ENCODE measurements at regions not wholly inside any gene's neighbourhood (a gene's known extent, or its start where the extent isn't known, plus 50 kb on each side); places are given as distances from the start of the nearest gene placed in this dataset.

GRCh38 chr1:207221934-207222351, 99.5 kb upstream of the CD55 start:
- H3K27ac ChIP-seq, result no peak overlapping the region
- H3K9me3 ChIP-seq, result no peaks in the 10 kb centered on the region
- TF ChIP-seq, protein P1, sequence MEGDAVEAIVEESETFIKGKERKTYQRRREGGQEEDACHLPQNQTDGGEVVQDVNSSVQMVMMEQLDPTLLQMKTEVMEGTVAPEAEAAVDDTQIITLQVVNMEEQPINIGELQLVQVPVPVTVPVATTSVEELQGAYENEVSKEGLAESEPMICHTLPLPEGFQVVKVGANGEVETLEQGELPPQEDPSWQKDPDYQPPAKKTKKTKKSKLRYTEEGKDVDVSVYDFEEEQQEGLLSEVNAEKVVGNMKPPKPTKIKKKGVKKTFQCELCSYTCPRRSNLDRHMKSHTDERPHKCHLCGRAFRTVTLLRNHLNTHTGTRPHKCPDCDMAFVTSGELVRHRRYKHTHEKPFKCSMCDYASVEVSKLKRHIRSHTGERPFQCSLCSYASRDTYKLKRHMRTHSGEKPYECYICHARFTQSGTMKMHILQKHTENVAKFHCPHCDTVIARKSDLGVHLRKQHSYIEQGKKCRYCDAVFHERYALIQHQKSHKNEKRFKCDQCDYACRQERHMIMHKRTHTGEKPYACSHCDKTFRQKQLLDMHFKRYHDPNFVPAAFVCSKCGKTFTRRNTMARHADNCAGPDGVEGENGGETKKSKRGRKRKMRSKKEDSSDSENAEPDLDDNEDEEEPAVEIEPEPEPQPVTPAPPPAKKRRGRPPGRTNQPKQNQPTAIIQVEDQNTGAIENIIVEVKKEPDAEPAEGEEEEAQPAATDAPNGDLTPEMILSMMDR (IDR thresholded peaks at IDR 0.05), result no peak
- TF ChIP-seq POLR2A (IDR thresholded peaks at IDR 0.05), result no peak
- intact Hi-C loops (cut with DNase I), result no loop called here
- ATAC-seq, result no peak
- no peaks in the 10 kb centered on the region for H3K36me3 ChIP-seq
- H3K4me1 ChIP-seq, result no peaks in the 10 kb centered on the region
- H3K4me3 ChIP-seq, result no peak overlapping the region
- H3K27me3 ChIP-seq, result no peaks in the 10 kb centered on the region
- DNase-seq, result no peak

DNA sequence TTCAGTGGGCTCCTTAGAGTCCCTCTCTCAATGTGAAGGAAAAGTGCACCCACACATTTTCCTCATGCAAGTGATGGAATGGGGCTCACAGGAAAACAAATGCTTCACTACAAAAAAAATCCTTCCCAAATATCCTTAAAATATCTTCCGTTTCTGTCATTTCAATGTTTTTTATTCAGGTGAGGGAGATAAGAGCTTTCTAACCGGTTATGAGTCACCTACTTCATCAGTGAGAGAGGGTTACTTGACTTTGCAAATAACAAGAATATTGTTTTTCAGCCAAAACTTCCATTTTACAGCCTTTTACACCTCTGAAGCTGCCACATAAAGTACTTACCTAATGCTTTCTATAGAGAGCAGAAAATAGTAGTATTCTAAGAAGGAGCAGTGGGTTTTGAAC, 98.3 kb upstream of the CD55 start:
- 80% methylated on average over 2 of the region's 2 CpGs for WGBS (ENCODE audit: insufficient coverage, low coverage, low lambda C conversion rate, missing lambda C conversion rate)
- Histone ChIP-seq H3K36me3 (no peaks in the 10 kb centered on the region), H3K4me3 (no peak overlapping the region), H3K27ac (no peak overlapping the region), H3K27me3 (no peaks in the 10 kb centered on the region), H3K9me3 (no peaks in the 10 kb centered on the region), H3K4me1 (no peaks in the 10 kb centered on the region)
- intact Hi-C loops (cut with DNase I), result no loop called here
- DNase-seq (no peak), ATAC-seq (no peak)
- TF ChIP-seq POLR2A (IDR thresholded peaks at IDR 0.05), result no peak
- TF ChIP-seq, protein P1 (IDR thresholded peaks at IDR 0.05), result no peak

DNA sequence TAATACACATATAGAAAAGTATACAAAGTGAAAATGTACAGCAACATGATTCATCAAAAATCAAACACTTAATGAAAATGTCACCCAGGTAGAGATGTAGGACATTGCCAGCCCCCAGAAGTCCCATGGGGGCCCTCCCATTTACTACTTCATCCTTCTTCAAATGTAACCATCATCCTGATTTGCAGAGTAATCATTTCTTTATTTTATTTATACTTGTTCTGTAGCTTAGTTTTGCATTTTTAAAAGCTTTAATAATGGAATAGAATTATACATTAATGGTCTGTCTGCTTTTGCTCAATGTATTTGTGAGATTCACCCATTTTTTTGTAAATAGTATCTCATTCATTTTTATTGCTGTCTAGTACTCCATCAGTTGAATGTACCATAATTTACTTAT, 96.8 kb upstream of the CD55 start:
- intact Hi-C loops (cut with DNase I), result no loop called here
- ATAC-seq, result no peak
- Histone ChIP-seq H3K9me3 (no peaks in the 10 kb centered on the region), H3K27me3 (no peaks in the 10 kb centered on the region), H3K4me1 (no peaks in the 10 kb centered on the region), H3K27ac (no peak overlapping the region), H3K4me3 (no peak overlapping the region), H3K36me3 (no peaks in the 10 kb centered on the region)
- no peak for DNase-seq
- TF ChIP-seq POLR2A (IDR thresholded peaks at IDR 0.05), result no peak
- TF ChIP-seq, protein P1 (IDR thresholded peaks at IDR 0.05), result no peak

GRCh38 chr1:207227131-207227630, 94.3 kb upstream of the CD55 start:
- 65% methylated on average over 2 of the region's 2 CpGs for WGBS (ENCODE audit: insufficient coverage, low coverage, low lambda C conversion rate, missing lambda C conversion rate)
- Histone ChIP-seq H3K4me1 (no peaks in the 10 kb centered on the region), H3K36me3 (no peaks in the 10 kb centered on the region), H3K4me3 (no peak overlapping the region), H3K9me3 (no peaks in the 10 kb centered on the region), H3K27me3 (no peaks in the 10 kb centered on the region), H3K27ac (no peak overlapping the region)
- intact Hi-C loops (cut with DNase I), result no loop called here
- TF ChIP-seq POLR2A (IDR thresholded peaks at IDR 0.05), result no peak
- TF ChIP-seq, protein P1 (IDR thresholded peaks at IDR 0.05), result no peak
- no peak for ATAC-seq
- DNase-seq, result no peak

DNA sequence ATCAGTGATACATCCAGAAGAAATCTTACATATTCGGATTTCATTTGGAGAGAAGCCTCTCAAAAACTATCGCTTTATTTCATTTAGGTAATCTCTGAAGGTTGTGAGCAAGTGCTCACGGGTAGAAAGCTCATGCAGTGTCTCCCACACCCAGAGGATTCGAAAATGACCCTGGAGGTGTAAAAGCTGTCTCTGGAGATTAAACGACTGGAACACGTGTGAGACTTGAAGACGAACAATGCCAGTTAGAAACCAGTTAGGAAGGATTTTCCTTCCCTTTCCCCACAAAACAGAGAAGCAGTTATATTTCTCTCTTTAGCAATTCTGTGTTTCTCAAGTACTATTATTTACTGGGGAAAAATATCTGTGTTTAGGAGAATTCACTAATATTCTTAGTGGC, 92.5 kb upstream of the CD55 start:
- Histone ChIP-seq H3K9me3 (no peaks in the 10 kb centered on the region), H3K4me3 (no peak overlapping the region), H3K27ac (no peak overlapping the region), H3K4me1 (no peaks in the 10 kb centered on the region), H3K27me3 (no peaks in the 10 kb centered on the region), H3K36me3 (no peaks in the 10 kb centered on the region)
- intact Hi-C loops (cut with DNase I), result no loop called here
- no peak for ATAC-seq
- no peak for DNase-seq
- TF ChIP-seq, protein P1 (IDR thresholded peaks at IDR 0.05), result no peak
- no peak for TF ChIP-seq POLR2A (IDR thresholded peaks at IDR 0.05)
- 72% methylated on average over 7 of the region's 7 CpGs for WGBS (ENCODE audit: insufficient coverage, low coverage, low lambda C conversion rate, missing lambda C conversion rate)
